ENCODE measurements at regions not wholly inside any gene's neighbourhood (a gene's known extent, or its start where the extent isn't known, plus 50 kb on each side); places are given as distances from the start of the nearest gene placed in this dataset.
"Not testable (repeated sequence)": the region's sequence is repeated elsewhere in the genome, so short reads cannot be mapped to it uniquely, and the experiment has no call there.

DNA sequence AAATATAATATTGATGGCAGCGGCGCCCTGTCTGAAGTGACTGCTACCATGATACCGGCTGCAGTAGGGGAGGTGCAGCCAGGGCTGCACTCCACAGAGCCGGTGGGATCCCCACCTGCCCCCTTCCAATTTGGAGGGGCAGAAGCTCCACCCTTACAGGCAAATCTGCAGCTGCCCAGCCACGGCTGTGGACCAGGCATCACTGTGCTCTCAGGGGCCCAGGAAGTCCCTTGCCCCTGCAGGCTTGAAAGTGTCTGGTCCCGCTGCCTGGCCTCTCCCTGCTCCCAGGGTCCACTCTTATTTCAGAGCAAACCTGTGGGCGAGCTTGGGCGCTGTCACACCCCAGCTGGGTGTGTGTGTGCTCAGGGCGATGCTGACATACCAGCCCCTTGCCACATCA is 172.7 kb upstream of the SMIM30 start:
- no peak for DNase-seq (ENCODE audit: low spot score)
- intact Hi-C loops (cut with DNase I), result no loop called here

DNA sequence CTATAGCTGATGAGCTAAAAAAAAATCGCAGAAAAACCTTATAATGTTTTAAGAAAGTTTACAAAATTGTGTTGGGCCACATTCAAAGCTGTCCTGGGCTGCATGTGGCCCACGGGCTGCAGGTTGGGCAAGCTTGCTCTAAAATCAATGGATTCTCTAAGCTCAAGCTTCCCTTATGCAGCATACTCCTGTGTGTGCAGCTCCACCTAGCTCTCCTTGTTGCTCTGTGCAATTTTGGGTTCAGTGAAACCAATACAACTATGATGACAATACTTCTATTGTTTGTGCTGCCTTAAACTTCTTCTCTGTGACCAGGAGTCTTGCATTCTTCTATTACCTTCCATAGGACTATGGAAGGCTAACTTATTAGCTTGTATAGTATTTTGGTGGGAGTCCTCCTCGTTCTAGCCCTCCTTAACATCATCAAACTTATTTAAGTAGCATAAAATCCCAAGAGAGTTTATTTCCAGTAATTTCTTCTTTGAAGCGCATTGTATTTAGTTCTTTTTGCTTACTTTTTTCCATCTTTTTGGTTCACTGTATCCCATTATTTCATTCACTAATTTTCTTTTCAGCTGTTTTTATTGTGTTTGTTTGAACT is 170.9 kb upstream of the SMIM30 start:
- no peak for DNase-seq (ENCODE audit: low spot score)
- intact Hi-C loops (cut with DNase I), result loop anchor here (10.0 kb wide), 1 partner anchor 274 kb away; no protein-coding TSS in a partner anchor

GRCh38 chr7:113285411-113285810 is 167.1 kb upstream of the SMIM30 start:
- no peak for DNase-seq (ENCODE audit: low spot score)
- intact Hi-C loops (cut with DNase I), result loop anchor here (10.0 kb wide), 1 partner anchor 271 kb away; no protein-coding TSS in a partner anchor

DNA sequence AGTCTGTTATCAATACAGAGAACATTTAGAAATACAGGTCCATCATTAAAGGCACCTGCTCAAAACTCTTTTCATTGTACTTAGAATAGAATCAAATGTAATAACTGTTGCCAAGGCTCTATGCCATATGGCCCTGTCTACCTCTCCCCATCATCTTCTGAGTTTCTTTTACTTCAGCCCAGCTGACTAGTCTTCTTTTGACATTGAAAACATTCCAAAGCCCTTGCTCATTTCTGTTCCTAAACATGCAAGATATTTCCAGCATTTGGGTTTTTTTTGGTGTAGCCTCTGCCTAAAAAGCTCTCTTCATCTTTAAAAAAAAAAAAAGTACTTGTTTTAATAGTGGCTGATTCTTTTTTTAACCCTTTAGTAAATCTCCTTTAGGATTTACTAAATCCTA is 165.5 kb upstream of the SMIM30 start:
- DNase-seq (ENCODE audit: low spot score), result no peak

DNA sequence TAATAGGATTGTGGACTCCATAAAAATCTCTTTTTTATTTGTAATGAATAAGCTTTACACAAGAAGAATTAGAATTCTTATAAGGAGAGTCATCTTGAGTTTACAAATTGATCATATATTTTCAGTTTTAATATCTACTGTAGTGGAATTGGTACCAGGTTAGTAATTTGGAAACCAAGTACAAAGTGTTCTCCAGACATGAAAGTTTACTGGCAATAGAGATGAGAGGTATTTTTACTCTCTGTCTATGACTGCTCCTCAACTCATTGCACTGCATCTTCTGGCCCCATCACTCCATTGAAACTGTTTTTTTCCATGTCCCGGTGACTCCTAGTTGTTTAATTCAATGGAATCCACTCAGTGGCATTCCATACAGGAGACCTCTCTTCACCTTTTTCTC is 164.5 kb upstream of the SMIM30 start:
- intact Hi-C loops (cut with DNase I), result loop anchor here (10.0 kb wide), 1 partner anchor 268 kb away; no protein-coding TSS in a partner anchor
- no peak for DNase-seq (ENCODE audit: low spot score)

More for the DNA sequence above, 165.5 kb upstream of the SMIM30 start:
- intact Hi-C loops (cut with DNase I), result loop anchor here (10.0 kb wide), 1 partner anchor 269 kb away; no protein-coding TSS in a partner anchor

DNA sequence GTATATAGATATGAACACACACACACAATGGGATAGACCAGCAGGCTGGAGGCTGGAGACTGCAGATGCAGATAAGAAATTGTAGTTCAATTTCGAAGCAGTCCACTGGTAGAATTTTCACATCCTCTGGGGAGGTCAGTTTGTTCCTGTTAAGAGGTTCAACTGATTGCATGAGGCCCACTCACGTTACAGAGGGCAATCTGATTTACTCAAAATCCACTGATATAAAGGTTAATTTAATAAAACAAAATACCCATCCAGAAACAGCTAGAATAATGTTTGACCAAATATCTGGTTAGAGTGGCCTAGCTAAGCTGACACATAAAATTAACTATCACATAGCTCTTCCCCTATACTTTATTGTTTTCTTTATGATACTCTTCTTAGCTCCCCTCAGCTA is 162.9 kb upstream of the SMIM30 start:
- intact Hi-C loops (cut with DNase I), result loop anchor here (10.0 kb wide), 1 partner anchor 266 kb away; no protein-coding TSS in a partner anchor
- no peak for DNase-seq (ENCODE audit: low spot score)

DNA sequence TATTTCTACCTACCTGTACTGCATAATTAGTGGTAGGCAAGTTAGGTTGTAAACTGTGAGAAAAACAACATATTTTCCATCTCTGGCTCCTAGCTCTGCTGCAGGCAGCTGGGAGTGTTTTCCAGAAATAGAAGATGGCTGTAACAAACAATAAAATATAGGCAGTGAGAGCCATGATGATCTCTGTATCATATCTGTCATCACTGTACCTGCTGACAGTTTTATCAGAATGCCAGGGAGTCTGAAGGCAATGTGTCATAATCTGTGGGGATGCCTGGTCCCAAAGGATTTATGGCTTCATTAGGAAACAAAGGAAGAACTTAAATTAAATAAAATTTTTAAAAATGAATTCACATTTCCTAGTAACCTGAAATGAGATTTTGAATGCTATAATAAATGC is 160.9 kb upstream of the SMIM30 start:
- DNase-seq (ENCODE audit: low spot score), result no peak
- intact Hi-C loops (cut with DNase I), result no loop called here

- DNase-seq (ENCODE audit: low spot score), result no peak
- intact Hi-C loops (cut with DNase I), result no loop called here
Measured at GRCh38 chr7:113270790-113271189, 152.4 kb upstream of the SMIM30 start.

GRCh38 chr7:113269592-113269991 is 151.2 kb upstream of the SMIM30 start:
- intact Hi-C loops (cut with DNase I); DNase-seq (ENCODE audit: low spot score): not testable (repeated sequence)

GRCh38 chr7:113268757-113269156 is 150.4 kb upstream of the SMIM30 start:
- intact Hi-C loops (cut with DNase I), result no loop called here
- DNase-seq (ENCODE audit: low spot score), result no peak

GRCh38 chr7:113267885-113268284 is 149.5 kb upstream of the SMIM30 start:
- no peak for DNase-seq (ENCODE audit: low spot score)
- intact Hi-C loops (cut with DNase I), result no loop called here

- no peak for DNase-seq (ENCODE audit: low spot score)
- intact Hi-C loops (cut with DNase I), result no loop called here
Measured at GRCh38 chr7:113267271-113267670, 148.9 kb upstream of the SMIM30 start.

DNA sequence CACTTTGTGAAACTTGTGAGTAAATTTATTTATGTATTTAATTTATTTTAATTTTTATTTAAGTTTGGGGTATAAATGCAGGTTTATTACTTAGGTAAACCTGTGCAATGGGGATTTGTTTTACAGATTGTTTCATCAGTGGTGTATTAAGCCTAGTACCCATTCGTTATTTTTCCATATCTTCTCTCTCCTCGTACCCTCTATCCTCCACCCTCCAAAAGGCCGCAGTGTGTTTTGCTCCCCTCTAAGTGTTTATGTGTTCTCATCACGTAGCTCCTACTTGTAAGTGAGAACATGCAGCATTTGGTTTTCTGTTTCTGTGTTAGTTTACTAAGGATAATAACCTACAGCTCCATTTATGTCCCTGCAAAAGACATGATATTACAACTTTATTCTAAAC is 145.4 kb upstream of the SMIM30 start:
- intact Hi-C loops (cut with DNase I), result no loop called here
- no peak for DNase-seq (ENCODE audit: low spot score)

GRCh38 chr7:113263215-113263742 is 144.9 kb upstream of the SMIM30 start:
- intact Hi-C loops (cut with DNase I); DNase-seq (ENCODE audit: low spot score): not testable (repeated sequence)

- intact Hi-C loops (cut with DNase I), result no loop called here
- DNase-seq (ENCODE audit: low spot score), result no peak
Measured at GRCh38 chr7:113256883-113257531, 138.7 kb upstream of the SMIM30 start.

- DNase-seq (ENCODE audit: low spot score), result no peak
- intact Hi-C loops (cut with DNase I), result no loop called here
Measured at GRCh38 chr7:113247198-113247597, 128.8 kb upstream of the SMIM30 start.

GRCh38 chr7:113246738-113247137 is 128.4 kb upstream of the SMIM30 start:
- DNase-seq (ENCODE audit: low spot score), result no peak
- intact Hi-C loops (cut with DNase I), result no loop called here

DNA sequence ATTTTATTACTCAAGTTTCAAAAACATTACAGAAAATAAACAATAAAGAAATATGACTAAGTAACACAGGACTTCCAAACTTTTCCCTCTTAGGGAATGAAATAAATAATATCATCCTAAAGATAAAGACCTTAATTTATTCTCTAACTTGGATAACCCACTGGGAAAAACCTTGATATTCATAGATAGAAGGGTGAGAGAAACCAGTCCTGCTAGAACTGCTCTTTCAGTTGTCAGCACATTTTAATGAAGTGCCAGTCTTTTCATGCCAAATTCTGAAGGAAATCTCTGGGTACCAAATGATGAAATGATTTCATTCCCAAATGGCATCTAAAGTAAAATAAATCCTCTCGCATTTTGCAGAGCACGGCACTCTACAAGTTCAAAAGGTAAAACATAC is 114.5 kb upstream of the SMIM30 start:
- DNase-seq (ENCODE audit: low spot score), result no peak
- intact Hi-C loops (cut with DNase I), result no loop called here

DNA sequence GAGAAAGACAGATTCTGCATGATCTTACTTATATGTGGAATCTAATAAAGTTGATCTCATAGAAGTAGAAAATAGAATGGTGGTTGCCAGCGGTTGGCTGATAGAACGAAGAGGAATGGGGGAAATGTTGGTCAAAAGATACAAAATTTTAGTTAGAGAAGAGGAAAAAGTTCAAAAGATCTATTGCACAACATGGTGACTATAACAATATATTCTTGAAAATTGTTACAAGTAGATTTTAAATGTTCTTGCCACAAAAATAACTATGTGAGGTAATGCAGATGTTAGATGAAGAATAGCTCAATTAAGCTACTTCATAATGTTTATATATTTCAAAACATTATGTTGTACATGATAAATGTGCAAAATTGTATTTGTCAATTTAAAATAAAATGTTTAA is 112.3 kb upstream of the SMIM30 start:
- no peak for DNase-seq (ENCODE audit: low spot score)

DNA sequence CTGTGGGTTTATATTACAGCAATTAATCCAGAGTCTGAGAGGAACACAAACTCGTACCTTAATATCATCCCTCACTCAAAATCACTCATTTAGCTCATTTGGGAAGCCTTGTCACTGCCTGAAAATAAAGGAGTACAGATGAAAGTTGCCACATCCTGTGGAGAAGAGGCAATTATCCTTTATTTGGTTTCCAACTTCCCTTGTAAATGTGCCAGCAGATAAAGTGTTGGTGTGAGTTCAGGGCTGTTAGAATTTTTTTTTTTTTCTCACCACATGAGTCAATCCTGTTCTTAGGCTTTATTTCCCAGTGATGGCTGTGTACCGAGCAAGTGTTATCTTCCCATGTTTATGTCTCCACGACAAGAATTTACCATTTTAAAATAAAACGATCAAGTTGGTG is 99.0 kb upstream of the SMIM30 start:
- intact Hi-C loops (cut with DNase I), result no loop called here
- no peak for DNase-seq (ENCODE audit: low spot score)

More for the DNA sequence above, 112.3 kb upstream of the SMIM30 start:
- intact Hi-C loops (cut with DNase I), result no loop called here

- intact Hi-C loops (cut with DNase I), result no loop called here
- DNase-seq (ENCODE audit: low spot score), result no peak
Measured at GRCh38 chr7:113216038-113216437, 97.7 kb upstream of the SMIM30 start.
